GM19455 (cell line): ENCODE measurements at regions not wholly inside any gene's neighbourhood (a gene's known extent, or its start where the extent isn't known, plus 50 kb on each side); places are given as distances from the start of the nearest gene placed in this dataset.

ENCODE experiments used
- ATAC-seq: cut with Tn5 transposase; IDR thresholded peaks from one replicate; pipeline ENCODE4 v1.9.1; 2021; ENCODE audit not compliant: unreplicated experiment

DNA sequence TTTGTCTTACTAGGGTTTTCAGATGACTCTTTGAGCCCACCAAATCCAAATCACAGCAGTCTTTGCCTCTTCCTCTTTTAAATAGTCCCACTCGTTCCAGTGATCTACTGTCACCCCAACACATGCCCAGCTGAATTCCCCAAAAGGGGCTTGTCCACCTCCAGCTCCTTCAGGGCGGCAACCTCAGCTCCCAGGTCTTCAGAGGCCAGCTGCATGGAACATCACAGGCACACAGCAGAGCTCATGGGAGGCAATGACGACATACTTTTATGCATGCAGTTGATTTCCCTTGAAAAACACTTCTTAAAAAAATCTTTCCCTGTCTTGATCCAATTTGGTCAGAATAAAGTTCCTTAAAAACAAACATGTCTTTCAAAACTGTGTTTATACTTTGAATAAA lies 244.3 kb upstream of the NR2F2 start:
- ATAC-seq = no peak

DNA sequence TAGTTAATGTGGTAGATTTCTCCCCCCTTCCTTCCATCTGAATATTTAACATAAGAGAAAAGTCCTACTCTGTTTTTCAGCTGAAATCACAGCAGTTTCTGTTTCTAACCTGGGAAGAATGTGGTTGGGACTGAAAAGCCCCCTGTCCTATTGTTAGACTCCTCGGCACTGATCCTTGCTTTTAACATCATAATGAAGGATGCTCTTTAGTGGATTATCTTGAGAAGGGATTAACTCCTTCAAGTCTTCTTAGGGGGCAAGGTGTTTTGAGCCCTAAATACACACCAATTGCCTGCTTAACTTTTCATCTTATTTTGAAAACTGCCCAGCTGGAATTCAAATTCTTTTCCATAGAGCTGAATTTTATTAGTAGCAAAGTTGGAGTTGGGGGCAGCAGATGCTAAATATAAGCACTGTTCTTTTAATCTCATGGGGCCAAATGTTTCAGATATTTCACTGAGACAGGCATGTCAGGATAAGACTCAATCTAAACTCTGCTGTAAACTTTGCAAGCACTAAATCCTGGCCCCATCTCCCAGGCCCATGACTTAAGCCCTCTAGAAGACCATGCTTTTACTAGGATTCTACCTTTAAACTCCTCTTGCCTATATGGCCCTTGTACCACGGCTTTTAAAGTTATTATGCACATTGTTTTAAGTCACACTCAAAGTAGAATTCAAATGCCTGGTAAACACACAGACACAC lies 243.2 kb upstream of the NR2F2 start:
- ATAC-seq = no peak

DNA sequence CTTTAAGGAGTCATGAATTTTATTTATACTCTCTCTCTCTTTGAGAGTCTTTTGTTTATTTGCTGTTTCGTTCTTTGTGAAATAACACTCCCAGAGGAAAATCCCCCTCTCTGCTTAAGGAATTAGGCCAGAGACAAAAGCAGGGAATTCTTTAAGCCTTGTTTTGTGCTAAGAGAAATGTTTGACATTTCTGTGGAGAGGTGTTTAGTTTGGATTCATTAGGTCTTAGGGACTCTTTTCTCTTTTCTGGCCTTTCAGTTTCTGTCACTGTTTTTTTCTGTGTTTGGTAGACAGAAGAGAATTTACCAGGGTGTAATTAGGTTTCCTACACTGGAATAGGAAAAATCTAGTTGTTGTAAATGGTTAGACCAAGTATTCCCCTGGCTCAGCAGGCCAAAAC lies 241.8 kb upstream of the NR2F2 start:
- no peak for ATAC-seq

DNA sequence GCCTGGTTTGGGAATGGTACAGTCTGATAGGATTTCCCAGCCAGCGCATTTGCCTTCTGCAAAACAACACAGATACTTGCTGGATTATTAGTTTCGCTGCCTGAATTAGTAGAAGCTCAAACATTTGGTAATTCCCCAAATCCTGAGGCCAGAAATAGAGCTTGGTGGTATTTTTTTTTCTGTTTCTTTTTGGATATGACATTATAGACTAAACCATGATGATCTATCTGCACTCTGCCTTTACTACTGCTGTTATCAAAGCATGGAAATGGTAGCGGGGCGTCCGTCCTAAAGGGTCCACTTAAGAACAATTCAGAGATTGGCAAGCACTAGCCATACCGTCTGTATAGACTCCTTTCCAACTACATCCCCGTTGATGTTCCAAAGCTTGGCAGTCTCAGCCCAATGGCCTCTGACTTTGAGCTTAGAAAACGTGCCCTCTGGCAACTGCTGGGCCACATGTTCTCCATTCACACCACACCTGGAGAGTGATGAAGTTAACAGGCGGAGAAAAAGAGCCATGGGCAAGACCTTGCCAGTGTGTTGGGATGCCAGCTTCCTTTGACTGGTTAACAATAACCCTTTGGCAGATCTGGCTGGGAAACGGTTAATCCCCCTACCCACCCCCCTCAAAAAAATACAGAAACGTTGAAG lies 241.0 kb upstream of the NR2F2 start:
- ATAC-seq = no peak

DNA sequence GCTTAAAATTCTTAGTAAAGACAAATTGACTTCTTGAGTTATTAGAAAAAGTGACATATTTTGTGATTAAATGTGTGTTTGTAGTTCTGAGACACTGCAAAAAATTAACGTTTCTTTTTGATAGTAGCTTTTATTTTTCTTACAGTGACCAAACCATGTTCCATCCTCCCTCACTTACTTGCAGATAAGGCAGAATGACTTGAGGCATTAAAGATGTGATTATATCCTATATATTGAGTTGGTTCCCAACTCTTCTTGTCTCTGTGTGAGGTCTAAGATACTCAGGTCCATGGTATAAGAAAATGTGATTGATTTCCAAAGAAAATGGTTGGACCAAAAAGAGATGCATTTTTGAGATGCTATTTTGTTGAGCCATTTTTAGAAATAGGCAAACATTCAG lies 238.3 kb upstream of the NR2F2 start:
- no peak for ATAC-seq

DNA sequence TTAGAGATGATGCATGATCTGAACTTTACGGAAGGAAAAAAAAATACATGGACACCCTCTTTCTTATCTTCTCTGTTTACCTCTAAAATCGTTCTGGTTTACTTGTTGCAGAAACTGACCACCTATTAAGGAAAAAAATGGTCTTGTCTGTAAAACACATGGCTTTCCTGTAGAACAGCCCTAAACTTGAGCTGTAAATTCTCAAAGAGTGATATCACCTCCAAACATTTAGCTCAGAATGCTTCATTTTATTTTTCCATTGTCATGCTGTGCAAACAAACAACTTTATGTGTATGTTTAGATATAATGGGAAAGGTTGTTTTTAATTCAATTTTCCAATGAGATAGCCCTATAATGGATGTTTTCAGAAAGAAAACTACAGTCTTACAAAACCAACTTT lies 237.4 kb upstream of the NR2F2 start:
- ATAC-seq = no peak

DNA sequence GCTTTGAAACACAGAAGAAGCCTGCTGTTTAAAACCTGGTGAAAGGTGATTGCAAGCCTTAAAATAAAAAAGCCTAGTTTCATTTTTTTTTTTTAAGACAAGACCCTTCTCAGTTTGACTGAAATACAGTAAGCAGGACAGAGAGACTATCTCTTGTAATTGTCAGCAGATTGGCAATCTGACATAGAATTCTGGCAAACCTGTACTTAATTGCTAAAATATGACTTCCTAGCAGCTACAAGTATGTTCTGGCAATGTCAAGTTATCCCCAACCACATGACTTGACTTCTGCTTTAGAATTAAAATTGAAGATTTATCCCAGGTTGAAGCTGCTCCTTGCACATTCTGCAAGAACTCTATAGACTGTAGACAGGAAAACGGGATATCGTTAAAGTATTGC lies 232.8 kb upstream of the NR2F2 start:
- no peak for ATAC-seq

DNA sequence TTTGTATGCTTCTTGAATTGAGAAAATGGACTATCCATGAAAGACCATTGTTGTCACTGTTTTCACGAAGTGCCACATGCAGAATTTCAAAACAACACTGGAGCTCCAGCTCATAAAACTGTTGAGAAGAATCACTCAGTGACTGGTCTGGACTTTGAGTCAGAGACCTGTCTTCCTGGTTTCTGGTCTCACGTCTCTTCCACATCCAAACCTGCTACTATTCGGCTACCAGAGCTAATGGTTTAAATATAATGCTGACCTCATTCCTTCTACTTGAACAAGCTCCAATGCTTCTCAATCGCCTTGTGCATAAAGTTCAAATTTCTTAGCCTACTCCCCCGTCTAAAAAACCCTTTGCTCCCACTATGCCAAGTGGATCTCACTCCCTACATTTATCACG lies 227.9 kb upstream of the NR2F2 start:
- no peak for ATAC-seq

DNA sequence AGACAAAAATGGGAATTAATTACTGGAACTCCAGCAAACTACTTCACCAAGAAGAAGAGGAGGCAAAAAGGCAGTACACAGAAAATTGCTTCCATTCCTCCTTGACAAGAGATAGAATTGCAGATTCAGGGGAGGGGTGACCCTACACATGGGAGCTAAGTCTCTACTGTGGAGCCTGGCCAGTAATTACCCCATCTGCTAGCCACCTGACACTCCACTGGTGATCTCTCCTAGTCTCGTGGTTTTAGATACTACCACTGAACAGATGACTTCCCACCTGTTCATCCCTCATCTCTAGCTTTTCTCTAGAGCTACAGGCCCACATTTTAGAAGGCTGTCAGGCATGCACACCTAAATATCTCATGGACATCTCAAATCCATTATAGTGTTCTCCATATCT lies 224.3 kb upstream of the NR2F2 start:
- ATAC-seq = no peak

DNA sequence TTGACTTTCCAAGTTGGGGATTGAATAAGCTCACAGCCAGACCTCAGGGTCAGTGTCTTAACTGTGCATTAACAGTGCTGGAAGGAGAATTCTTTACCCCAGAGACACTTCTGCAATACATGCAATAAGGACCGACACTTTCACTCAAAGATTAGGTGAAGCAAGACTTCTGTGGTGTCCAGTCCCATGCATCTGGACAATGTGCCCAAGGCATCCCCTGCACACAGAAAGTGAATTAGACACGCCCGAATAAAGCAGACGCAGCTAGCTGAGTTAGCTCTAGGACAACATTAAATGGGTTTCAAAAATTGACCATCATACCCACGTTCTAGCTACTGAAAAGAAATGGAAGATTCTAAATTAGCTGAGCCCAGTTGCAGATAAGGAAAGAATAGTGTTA lies 223.9 kb upstream of the NR2F2 start:
- no peak for ATAC-seq

DNA sequence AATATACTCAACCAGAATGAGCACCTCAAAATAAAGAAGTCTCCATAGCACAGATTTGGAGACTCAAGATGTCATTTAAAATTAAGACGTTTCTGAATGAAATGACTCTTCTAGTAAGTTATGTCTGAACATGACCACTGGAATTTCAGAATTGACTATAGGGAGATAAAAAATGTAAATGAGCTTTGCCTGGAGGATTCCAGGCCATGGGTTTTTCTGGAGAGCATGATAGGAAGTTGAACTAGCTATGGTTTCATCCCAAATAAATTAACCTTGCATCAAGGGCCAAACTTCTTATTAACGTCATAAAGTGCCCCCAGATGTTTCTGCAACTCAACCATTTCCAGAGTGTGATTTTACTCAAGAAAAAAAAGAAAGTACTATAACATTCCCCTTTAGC lies 222.6 kb upstream of the NR2F2 start:
- ATAC-seq = no peak

DNA sequence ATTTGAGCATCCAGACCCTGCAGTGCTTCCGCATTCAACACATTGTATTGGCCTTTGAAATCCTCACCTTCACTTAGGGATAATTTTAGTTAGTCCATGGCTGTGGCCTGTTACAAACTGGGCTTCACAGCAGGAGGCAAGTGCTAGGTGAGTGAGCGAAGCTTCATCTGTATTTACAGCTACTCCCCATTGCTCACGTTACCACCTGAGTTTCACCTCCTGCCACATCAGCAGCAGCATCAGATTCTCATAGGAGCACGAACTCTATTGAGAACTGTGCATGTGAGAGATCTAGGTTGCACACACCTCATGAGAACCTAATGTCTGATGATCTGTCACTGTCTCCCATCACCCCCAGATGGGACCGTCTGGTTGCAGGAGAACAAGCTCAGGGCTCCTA lies 222.1 kb upstream of the NR2F2 start:
- ATAC-seq = no peak

DNA sequence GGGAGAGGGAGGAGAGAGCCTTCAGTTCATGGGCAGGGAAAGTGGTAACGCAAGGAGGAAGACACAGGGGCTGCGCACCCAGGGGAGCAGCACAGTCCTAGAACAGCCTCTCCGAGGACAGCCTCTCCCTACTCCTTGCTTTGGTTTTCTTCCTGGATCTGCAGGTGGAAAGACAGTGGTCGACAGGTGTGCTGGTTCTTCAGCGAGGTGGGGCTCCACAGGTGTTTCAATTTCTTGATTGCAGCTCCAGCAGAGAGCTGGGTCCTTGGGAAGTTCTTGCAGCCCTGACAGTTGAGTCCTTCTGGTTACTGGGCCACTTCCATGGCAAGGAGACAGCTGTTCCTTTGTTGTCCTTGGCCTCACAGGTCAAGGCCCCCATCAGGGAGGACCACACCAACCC lies 220.7 kb upstream of the NR2F2 start:
- ATAC-seq = no peak

DNA sequence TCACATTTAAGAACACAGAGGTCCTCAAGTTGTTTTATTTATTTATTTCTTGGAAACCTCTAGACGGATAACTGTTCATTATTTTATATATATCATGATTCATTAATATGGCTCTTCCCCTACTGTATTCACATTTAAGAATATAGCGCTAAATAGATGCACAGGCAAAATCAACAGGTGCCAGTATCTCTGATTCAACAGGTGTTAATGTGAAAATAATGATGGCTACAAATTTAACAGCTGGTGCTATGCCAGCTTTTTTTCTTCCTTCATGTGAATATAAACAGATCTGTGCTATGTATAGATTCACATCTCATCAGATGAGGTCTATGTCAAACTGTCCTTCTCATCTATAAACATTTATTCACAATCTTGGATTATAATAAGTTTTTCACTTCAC lies 218.5 kb upstream of the NR2F2 start:
- ATAC-seq = no peak

DNA sequence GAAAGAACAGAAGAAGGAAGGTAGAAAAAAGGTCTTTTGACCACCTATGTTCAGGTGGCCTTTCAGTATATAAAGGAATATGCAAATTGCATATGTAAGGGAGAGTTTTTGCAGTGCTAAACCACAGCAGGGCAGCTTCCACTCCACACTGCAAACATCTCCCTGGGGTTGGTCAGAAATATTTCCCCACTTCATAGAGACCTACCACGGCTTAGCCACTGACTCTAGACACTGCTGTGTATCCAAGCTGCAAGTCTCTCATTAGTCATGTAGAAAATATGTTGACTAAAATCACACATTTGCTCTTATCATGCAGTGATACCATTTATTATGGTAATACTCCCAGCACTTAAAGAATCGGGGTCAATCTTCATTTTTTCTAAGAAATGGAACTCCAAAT lies 214.9 kb upstream of the NR2F2 start:
- ATAC-seq = no peak

DNA sequence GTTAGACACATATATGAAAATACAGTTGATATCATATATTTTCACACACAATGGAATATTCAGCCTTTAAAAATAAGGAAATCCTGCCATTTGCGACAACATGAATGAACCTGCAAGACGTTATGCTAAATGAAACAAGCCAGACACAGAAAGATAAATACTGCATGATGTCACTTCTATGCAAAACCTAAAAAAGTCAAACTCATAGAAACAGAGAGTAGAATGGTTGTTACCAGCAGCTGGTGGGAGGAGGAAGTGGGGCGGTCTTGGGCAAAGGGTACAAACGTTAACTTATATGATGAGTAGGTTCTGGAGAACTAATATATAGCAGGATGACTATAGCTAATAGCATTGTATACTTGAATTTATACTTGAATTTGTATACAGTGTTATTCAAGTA lies 213.2 kb upstream of the NR2F2 start:
- no peak for ATAC-seq

DNA sequence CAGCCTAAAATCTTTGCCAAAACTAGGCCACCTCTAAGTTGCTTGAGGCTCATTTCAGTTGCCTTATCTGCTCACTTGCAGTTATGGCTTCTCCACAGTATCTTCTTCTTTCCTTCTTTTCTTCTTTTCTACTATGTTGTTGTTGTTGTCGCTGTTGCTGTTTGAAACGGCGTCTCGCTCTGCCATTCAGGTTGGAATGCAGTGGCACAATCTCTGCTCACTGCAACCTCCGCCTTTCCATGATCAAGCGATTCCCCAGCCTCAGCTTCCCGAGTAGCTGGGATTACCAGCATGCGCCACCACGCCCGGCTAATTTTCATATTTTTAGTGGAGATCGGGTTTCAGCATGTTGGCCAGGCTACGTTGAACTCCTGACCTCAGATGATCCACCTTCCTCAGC lies 210.8 kb upstream of the NR2F2 start:
- no peak for ATAC-seq

DNA sequence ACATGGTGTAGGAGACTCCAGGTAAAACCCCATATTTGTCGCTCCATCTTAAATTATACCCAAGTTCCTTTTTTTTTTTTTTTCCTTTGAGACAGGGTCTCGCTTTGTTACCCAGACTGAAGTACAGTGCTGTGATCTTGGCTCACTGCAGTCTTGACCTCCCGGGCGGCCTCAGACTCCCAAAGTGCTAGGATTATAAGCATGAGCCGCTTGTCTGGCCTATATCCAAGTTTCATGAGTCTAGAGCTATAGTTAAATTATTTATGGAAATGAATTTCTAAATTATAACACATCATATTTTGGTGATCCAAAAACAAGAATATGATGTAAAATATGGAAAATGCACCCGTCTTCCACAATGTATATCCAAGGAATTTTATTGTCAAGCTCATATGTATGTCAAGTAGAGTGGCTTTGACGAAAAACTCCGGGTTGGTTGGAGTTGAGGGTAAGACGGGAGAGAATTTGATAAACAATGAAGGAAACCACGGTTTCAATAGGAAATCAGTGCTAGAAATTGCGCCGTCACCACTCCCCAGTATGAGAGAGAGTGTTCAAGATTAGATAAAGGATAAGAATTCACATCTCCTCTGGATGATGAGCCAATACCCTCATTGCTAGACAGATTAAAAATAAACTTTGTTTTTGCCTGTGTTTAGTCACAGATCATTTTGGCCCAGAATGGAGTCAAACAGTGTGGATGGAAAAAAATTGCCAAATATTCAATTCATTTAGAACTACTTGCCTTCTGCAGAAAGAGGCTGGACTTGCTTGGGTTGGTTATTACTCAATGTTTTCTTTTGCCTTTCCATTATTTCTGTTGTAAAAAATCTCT lies 209.2 kb upstream of the NR2F2 start:
- ATAC-seq = no peak

DNA sequence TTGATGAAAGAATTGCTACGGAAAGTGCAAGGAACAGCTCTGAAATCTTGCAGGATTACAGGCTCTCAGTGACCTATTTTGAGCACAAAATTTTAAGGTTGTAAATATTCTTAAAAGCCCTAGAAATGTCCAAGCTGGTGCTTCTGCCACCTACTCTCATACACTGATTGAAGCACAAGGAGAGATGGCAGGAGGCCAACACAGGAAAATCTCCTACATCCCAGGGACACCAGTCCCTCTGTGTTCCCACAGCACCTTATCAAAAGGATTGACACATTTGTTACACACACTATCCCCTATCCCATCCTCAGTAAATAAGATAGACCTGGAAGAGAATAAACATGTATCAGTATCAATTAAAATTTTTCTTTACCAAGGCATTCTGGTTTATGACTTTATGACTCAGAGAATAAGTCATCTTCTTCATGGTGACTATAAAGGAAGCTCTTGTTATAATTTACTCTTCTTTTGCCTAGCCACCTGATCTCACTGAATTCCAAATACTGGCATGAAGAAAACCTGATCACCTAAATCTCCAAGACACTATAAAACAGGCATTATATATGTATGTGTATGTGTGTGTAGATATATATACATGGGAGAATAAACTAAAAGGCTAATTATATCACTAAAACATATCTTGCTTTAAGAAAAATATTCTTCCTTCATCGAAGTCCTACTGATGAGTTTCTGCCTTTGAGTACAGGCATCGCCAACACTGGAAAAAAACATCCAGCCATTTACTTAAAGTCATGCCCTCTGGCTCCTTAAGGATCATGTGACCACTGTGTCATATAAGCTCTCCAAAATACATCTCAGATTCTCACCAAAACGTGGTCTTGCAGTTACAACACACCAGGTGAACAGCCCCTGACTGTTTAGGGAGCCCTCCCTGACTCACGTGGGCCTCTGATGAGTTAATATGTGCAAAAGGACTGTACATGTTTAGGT lies 208.1 kb upstream of the NR2F2 start:
- ATAC-seq = no peak

DNA sequence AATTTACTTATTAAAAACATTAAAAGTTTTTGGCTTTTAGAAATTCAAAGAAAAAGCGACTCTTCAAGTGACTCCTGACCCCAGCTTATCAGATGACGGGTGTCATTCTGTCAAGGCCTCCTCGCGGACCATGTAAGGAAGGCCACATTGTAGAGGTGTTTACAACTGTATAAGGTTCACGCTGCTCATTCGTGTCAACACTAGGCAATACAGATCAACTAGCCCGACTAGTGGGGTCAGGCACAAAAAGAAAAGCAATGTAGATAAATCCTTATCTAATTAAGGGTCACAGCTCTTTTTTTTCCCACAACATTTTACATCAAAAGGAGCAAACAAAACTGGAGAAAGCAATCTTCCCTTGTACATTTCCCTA lies 207.5 kb upstream of the NR2F2 start:
- no peak for ATAC-seq

DNA sequence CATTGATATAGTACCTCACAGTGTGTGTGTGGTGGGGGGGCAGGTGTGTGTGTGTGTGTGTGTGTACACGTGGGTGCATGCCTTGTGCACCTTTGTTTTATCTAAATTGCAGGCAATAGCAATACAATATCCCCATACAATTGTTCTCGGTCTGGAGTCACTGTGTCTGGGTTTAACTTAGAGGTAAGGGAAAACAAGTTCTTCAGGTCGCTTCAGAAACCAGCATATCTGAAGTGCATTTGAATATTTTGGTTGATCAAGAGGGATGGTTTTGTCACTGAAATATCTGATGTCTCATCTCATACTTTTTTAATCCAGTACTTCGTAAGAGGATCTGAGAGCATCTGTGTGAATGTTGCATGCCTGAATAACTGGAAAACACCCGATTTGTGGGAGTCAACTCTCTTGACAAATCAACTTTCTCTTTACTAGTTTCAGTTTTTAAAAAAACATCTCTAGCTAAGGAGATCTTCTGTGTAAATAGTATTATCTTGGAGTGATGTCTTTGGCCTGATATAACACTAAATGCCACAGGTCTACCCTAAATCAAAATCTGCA lies 206.8 kb upstream of the NR2F2 start:
- no peak for ATAC-seq
